ENCODE measurements at regions not wholly inside any gene's neighbourhood (a gene's known extent, or its start where the extent isn't known, plus 50 kb on each side); places are given as distances from the start of the nearest gene placed in this dataset.

DNA sequence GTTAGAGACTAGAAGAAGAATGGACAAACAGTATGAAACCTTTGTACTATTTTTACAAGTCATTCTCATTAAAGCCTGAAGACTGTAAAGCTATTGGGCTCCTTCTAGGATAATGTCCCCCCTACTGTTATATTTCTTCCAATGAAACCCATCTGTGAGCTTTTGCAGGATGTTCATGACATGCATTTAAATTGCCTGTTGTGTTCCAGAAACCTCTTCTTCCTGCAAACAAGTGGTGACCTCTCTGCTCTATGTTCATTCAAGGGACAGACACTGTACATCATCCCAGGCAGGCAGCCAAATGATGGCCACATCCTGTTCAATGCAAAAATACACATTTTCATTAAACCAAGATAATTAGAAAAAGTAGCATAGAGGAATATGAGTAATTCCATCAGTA, 128.0 kb downstream of the C4orf33 start:
- in situ Hi-C loops (cut with MboI) (no loop called here), intact Hi-C loops (cut with micrococcal nuclease; ENCODE audit: unreplicated experiment) (no loop called here)
- ChIA-PET POLR2A (no interaction called here), CTCF (interaction anchor here (1.3 kb wide), 1 partner anchor 9 kb away, joined by 4 read pairs; no protein-coding TSS in a partner anchor), SMC1A (ENCODE audit: uncharacterized antibody, unreplicated experiment) (no interaction called here), RAD21 (ENCODE audit: unreplicated experiment) (no interaction called here)
- Histone ChIP-seq H3K27me3 (replicated peaks in 1 of 2; ENCODE audit: control insufficient read depth in 2 of 2, insufficient read depth in 2 of 2, low read length in 1 of 2) (no peaks in the 10 kb centered on the region), H3K4me1 (ENCODE audit: control insufficient read depth, insufficient read depth, low read length) (no peaks in the 10 kb centered on the region), H3K27ac (ENCODE audit: control insufficient read depth, insufficient read depth) (no peak overlapping the region), H3K4me2 (ENCODE audit: control insufficient read depth, insufficient read depth) (no peak overlapping the region), H3K4me3 (no peak overlapping the region), H3K9ac (ENCODE audit: control insufficient read depth, insufficient read depth, low read length) (no peak overlapping the region), H3K79me2 (ENCODE audit: control insufficient read depth, insufficient read depth, low read length) (no peaks in the 10 kb centered on the region), H3K36me3 (ENCODE audit: control insufficient read depth in 2 of 2, insufficient read depth in 2 of 2, low read length in 1 of 2) (no peaks in the 10 kb centered on the region), H2AFZ (ENCODE audit: control insufficient read depth, low read depth, low read length) (no peak overlapping the region), H3K9me3 (replicated peaks; ENCODE audit: control insufficient read depth, insufficient read depth, low read length) (no peaks in the 10 kb centered on the region), H4K20me1 (ENCODE audit: control insufficient read depth, insufficient read depth) (no peaks in the 10 kb centered on the region)
- no peak for DNase-seq (ENCODE audit: low read depth, low spot score)
- no TSS peak for BruUV-seq (replicated peaks)
- ATAC-seq: no peak
- FAIRE-seq: no peak
- TF ChIP-seq ZBTB40 (IDR thresholded peaks at IDR 0.05; ENCODE audit: borderline replicate concordance) (no peak), SMAD1 (IDR thresholded peaks at IDR 0.05; ENCODE audit: low read depth, partially characterized antibody) (no peak), HDAC6 (IDR thresholded peaks at IDR 0.05; ENCODE audit: unreplicated experiment) (no peak), IKZF1 (conservative IDR thresholded peaks at IDR 0.05) (no peak), CREM (IDR thresholded peaks at IDR 0.05; ENCODE audit: low read depth) (no peak), SPI1 (IDR thresholded peaks at IDR 0.05; ENCODE audit: borderline replicate concordance, insufficient read depth, low read depth, low read length) (no peak), RAD21 (IDR thresholded peaks at IDR 0.05; ENCODE audit: insufficient read depth, low read depth, low read length) (no peak)

All from GM12878 (cell line).